ENCODE measurements at regions not wholly inside any gene's neighbourhood (a gene's known extent, or its start where the extent isn't known, plus 50 kb on each side); places are given as distances from the start of the nearest gene placed in this dataset.

DNA sequence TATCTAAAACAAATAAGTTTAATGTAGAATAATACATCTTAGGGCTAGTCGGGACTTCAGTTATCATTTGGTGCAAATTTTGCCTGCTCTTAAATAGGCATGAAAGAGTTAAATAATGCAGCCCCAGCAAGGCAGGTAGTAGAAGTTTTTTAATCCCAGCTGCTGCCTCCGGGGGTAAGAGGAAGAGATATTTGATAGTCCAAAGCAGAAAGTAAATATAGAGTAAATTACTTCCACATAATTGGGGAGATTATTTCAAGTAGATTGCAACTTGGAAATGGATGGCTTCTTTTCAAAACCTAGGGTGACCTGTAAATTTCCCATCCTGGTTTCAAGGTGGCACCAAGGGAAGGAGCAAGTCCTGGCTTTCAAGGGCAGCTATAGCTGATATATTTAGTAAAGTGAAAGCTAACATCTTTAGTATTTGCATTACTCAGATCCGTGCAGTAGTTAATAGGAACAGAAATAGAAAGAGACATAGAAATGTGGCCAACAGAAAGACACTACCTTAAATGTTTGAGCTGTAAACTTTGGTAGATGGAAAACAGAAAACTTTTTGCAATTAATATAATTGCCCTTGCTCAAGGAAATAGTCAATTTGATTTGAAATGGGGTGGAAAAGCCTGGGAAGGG lies 109.1 kb downstream of the LMO4 start:
- H3K27ac Mint-ChIP-seq = no peak overlapping the region
- H3K4me1 Mint-ChIP-seq = peaks cover 48% of the 10 kb centered on the region
- DNase-seq (ENCODE audit: low spot score) (no peak), ATAC-seq (no peak)
- H3K27me3 Mint-ChIP-seq (ENCODE audit: low read depth) = no peaks in the 10 kb centered on the region
- ChIA-PET CTCF (interaction anchor here (1.3 kb wide), 1 partner anchor 13 kb away, joined by 4 read pairs; no protein-coding TSS in a partner anchor), POLR2A (no interaction called here)
- peaks cover 16% of the 10 kb centered on the region for H3K9me3 Mint-ChIP-seq
- peaks cover 2% of the 10 kb centered on the region for H3K36me3 Mint-ChIP-seq
- H3K4me3 Mint-ChIP-seq = no peak overlapping the region
- TF ChIP-seq, protein P1, sequence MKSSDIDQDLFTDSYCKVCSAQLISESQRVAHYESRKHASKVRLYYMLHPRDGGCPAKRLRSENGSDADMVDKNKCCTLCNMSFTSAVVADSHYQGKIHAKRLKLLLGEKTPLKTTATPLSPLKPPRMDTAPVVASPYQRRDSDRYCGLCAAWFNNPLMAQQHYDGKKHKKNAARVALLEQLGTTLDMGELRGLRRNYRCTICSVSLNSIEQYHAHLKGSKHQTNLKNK (CRISPR knock-in tag; IDR thresholded peaks at IDR 0.05) = no peak
- no peak for TF ChIP-seq CBFB (CRISPR knock-in tag; IDR thresholded peaks at IDR 0.05; ENCODE audit: low read depth)

DNA sequence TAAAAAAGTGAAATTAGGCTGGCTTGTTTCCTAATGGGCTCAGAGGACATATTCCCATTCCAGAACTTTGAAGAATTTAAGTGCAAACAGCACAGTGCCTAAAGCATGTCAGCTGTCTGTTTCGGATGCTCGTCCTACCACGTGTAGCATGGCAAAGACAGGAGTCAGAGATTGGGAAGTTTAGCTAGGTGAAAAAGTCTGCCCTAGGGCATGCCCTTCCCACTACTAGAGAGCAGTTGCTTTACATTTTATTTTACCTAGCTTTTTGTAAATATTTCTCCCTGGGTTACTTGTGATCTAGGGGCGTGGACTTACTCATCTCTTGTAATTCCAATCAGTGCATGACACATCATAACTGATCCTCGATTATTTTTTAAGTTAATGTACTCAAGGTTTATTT lies 111.1 kb downstream of the LMO4 start:
- Mint-ChIP-seq H3K4me3 (no peak overlapping the region), H3K36me3 (peaks cover 22% of the 10 kb centered on the region), H3K9me3 (peaks cover 37% of the 10 kb centered on the region), H3K27ac (no peak overlapping the region), H3K27me3 (ENCODE audit: low read depth) (no peaks in the 10 kb centered on the region), H3K4me1 (peaks cover 33% of the 10 kb centered on the region)
- ChIA-PET CTCF (no interaction called here), POLR2A (no interaction called here)
- DNase-seq (ENCODE audit: low spot score) = no peak
- TF ChIP-seq, protein P2, sequence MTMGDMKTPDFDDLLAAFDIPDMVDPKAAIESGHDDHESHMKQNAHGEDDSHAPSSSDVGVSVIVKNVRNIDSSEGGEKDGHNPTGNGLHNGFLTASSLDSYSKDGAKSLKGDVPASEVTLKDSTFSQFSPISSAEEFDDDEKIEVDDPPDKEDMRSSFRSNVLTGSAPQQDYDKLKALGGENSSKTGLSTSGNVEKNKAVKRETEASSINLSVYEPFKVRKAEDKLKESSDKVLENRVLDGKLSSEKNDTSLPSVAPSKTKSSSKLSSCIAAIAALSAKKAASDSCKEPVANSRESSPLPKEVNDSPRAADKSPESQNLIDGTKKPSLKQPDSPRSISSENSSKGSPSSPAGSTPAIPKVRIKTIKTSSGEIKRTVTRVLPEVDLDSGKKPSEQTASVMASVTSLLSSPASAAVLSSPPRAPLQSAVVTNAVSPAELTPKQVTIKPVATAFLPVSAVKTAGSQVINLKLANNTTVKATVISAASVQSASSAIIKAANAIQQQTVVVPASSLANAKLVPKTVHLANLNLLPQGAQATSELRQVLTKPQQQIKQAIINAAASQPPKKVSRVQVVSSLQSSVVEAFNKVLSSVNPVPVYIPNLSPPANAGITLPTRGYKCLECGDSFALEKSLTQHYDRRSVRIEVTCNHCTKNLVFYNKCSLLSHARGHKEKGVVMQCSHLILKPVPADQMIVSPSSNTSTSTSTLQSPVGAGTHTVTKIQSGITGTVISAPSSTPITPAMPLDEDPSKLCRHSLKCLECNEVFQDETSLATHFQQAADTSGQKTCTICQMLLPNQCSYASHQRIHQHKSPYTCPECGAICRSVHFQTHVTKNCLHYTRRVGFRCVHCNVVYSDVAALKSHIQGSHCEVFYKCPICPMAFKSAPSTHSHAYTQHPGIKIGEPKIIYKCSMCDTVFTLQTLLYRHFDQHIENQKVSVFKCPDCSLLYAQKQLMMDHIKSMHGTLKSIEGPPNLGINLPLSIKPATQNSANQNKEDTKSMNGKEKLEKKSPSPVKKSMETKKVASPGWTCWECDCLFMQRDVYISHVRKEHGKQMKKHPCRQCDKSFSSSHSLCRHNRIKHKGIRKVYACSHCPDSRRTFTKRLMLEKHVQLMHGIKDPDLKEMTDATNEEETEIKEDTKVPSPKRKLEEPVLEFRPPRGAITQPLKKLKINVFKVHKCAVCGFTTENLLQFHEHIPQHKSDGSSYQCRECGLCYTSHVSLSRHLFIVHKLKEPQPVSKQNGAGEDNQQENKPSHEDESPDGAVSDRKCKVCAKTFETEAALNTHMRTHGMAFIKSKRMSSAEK (CRISPR knock-in tag; IDR thresholded peaks at IDR 0.05; ENCODE audit: borderline replicate concordance) = no peak
- TF ChIP-seq MYBL2 (CRISPR knock-in tag; IDR thresholded peaks at IDR 0.05) = no peak
- no peak for TF ChIP-seq FOXJ3 (CRISPR knock-in tag; IDR thresholded peaks at IDR 0.05; ENCODE audit: borderline replicate concordance)
- TF ChIP-seq, protein P3, sequence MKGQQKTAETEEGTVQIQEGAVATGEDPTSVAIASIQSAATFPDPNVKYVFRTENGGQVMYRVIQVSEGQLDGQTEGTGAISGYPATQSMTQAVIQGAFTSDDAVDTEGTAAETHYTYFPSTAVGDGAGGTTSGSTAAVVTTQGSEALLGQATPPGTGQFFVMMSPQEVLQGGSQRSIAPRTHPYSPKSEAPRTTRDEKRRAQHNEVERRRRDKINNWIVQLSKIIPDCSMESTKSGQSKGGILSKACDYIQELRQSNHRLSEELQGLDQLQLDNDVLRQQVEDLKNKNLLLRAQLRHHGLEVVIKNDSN (CRISPR knock-in tag; IDR thresholded peaks at IDR 0.05) = no peak
- TF ChIP-seq, protein P4, sequence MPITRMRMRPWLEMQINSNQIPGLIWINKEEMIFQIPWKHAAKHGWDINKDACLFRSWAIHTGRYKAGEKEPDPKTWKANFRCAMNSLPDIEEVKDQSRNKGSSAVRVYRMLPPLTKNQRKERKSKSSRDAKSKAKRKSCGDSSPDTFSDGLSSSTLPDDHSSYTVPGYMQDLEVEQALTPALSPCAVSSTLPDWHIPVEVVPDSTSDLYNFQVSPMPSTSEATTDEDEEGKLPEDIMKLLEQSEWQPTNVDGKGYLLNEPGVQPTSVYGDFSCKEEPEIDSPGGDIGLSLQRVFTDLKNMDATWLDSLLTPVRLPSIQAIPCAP (CRISPR knock-in tag; IDR thresholded peaks at IDR 0.05) = no peak
- TF ChIP-seq CBFB (CRISPR knock-in tag; IDR thresholded peaks at IDR 0.05; ENCODE audit: low read depth) = no peak
- TF ChIP-seq, protein P5, sequence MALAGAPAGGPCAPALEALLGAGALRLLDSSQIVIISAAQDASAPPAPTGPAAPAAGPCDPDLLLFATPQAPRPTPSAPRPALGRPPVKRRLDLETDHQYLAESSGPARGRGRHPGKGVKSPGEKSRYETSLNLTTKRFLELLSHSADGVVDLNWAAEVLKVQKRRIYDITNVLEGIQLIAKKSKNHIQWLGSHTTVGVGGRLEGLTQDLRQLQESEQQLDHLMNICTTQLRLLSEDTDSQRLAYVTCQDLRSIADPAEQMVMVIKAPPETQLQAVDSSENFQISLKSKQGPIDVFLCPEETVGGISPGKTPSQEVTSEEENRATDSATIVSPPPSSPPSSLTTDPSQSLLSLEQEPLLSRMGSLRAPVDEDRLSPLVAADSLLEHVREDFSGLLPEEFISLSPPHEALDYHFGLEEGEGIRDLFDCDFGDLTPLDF (CRISPR knock-in tag; IDR thresholded peaks at IDR 0.05) = no peak
- TF ChIP-seq, protein P6, sequence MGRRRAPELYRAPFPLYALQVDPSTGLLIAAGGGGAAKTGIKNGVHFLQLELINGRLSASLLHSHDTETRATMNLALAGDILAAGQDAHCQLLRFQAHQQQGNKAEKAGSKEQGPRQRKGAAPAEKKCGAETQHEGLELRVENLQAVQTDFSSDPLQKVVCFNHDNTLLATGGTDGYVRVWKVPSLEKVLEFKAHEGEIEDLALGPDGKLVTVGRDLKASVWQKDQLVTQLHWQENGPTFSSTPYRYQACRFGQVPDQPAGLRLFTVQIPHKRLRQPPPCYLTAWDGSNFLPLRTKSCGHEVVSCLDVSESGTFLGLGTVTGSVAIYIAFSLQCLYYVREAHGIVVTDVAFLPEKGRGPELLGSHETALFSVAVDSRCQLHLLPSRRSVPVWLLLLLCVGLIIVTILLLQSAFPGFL (CRISPR knock-in tag; IDR thresholded peaks at IDR 0.05; ENCODE audit: borderline replicate concordance) = no peak
- no peak for TF ChIP-seq TEAD1 (CRISPR knock-in tag; IDR thresholded peaks at IDR 0.05)
- TF ChIP-seq, protein P7, sequence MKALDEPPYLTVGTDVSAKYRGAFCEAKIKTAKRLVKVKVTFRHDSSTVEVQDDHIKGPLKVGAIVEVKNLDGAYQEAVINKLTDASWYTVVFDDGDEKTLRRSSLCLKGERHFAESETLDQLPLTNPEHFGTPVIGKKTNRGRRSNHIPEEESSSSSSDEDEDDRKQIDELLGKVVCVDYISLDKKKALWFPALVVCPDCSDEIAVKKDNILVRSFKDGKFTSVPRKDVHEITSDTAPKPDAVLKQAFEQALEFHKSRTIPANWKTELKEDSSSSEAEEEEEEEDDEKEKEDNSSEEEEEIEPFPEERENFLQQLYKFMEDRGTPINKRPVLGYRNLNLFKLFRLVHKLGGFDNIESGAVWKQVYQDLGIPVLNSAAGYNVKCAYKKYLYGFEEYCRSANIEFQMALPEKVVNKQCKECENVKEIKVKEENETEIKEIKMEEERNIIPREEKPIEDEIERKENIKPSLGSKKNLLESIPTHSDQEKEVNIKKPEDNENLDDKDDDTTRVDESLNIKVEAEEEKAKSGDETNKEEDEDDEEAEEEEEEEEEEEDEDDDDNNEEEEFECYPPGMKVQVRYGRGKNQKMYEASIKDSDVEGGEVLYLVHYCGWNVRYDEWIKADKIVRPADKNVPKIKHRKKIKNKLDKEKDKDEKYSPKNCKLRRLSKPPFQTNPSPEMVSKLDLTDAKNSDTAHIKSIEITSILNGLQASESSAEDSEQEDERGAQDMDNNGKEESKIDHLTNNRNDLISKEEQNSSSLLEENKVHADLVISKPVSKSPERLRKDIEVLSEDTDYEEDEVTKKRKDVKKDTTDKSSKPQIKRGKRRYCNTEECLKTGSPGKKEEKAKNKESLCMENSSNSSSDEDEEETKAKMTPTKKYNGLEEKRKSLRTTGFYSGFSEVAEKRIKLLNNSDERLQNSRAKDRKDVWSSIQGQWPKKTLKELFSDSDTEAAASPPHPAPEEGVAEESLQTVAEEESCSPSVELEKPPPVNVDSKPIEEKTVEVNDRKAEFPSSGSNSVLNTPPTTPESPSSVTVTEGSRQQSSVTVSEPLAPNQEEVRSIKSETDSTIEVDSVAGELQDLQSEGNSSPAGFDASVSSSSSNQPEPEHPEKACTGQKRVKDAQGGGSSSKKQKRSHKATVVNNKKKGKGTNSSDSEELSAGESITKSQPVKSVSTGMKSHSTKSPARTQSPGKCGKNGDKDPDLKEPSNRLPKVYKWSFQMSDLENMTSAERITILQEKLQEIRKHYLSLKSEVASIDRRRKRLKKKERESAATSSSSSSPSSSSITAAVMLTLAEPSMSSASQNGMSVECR (CRISPR knock-in tag; IDR thresholded peaks at IDR 0.05; ENCODE audit: borderline replicate concordance) = no peak
- no peak for TF ChIP-seq TP53 (CRISPR knock-in tag; IDR thresholded peaks at IDR 0.05)
- no peak for TF ChIP-seq ZNF416 (CRISPR knock-in tag; IDR thresholded peaks at IDR 0.05)
- no peak for TF ChIP-seq MXD4 (CRISPR knock-in tag; IDR thresholded peaks at IDR 0.05; ENCODE audit: borderline replicate concordance)
- TF ChIP-seq NR3C1 (CRISPR knock-in tag; conservative IDR thresholded peaks at IDR 0.05; ENCODE audit: low read depth) = no peak
- TF ChIP-seq, protein P8, sequence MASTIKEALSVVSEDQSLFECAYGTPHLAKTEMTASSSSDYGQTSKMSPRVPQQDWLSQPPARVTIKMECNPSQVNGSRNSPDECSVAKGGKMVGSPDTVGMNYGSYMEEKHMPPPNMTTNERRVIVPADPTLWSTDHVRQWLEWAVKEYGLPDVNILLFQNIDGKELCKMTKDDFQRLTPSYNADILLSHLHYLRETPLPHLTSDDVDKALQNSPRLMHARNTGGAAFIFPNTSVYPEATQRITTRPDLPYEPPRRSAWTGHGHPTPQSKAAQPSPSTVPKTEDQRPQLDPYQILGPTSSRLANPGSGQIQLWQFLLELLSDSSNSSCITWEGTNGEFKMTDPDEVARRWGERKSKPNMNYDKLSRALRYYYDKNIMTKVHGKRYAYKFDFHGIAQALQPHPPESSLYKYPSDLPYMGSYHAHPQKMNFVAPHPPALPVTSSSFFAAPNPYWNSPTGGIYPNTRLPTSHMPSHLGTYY (CRISPR knock-in tag; IDR thresholded peaks at IDR 0.05) = no peak
- no peak for TF ChIP-seq ZNF396 (CRISPR knock-in tag; IDR thresholded peaks at IDR 0.05; ENCODE audit: borderline replicate concordance)
- TF ChIP-seq RORB (CRISPR knock-in tag; IDR thresholded peaks at IDR 0.05) = no peak
- no peak for ATAC-seq
